ENCODE measurements at regions not wholly inside any gene's neighbourhood (a gene's known extent, or its start where the extent isn't known, plus 50 kb on each side); places are given as distances from the start of the nearest gene placed in this dataset.

DNA sequence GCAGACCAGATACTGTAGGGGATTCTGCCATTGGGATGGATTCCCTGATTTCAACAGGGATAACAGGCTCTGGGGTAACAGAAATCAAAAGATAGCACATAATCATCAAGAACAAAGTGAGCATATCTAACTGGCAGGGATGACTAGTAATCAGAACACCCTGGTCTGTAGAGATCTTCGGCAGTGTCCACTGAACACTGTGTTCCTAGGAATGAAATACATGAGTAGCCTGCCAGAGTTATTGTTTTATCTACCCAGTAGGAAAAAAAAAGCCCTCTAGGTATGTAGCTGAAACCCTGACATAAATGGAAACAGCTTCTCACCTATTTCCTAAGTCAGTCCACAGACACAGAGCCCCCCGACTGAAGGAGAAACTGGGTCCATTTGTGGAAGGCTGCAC, 340.3 kb upstream of the ZNF385D start:
- no peaks in the 10 kb centered on the region for H3K9me1 ChIP-seq (ENCODE audit: control insufficient read depth, insufficient read depth, low read length)
- WGBS (ENCODE audit: insufficient coverage, low coverage, missing lambda C conversion rate): 0% methylated on average over 2 of the region's 2 CpGs
- no peaks in the 10 kb centered on the region for H3K79me2 ChIP-seq (ENCODE audit: control insufficient read depth, insufficient read depth, low read length)
- in situ Hi-C loops (cut with MboI) (no loop called here), intact Hi-C loops (cut with micrococcal nuclease) (no loop called here)
- H3K9me3 ChIP-seq (replicated peaks; ENCODE audit: control insufficient read depth, insufficient read depth, low read depth, low read length): peaks cover 1% of the 10 kb centered on the region; the same call in 1 of the 2 replicates
- no peak overlapping the region for H3K4me3 ChIP-seq
- no peak for TF ChIP-seq ZKSCAN1 (IDR thresholded peaks at IDR 0.05; ENCODE audit: low read depth, low read length)
- TF ChIP-seq ZNF274 (IDR thresholded peaks at IDR 0.05; ENCODE audit: borderline replicate concordance, low read depth, low read length): no peak
- no peak for TF ChIP-seq FOXK1 (CRISPR knock-in tag; IDR thresholded peaks at IDR 0.05; ENCODE audit: borderline replicate concordance)
- no peak for TF ChIP-seq BRCA1 (IDR thresholded peaks at IDR 0.05)
- TF ChIP-seq BRCA1 (CRISPR knock-in tag; IDR thresholded peaks at IDR 0.05): no peak
- TF ChIP-seq, protein P1, sequence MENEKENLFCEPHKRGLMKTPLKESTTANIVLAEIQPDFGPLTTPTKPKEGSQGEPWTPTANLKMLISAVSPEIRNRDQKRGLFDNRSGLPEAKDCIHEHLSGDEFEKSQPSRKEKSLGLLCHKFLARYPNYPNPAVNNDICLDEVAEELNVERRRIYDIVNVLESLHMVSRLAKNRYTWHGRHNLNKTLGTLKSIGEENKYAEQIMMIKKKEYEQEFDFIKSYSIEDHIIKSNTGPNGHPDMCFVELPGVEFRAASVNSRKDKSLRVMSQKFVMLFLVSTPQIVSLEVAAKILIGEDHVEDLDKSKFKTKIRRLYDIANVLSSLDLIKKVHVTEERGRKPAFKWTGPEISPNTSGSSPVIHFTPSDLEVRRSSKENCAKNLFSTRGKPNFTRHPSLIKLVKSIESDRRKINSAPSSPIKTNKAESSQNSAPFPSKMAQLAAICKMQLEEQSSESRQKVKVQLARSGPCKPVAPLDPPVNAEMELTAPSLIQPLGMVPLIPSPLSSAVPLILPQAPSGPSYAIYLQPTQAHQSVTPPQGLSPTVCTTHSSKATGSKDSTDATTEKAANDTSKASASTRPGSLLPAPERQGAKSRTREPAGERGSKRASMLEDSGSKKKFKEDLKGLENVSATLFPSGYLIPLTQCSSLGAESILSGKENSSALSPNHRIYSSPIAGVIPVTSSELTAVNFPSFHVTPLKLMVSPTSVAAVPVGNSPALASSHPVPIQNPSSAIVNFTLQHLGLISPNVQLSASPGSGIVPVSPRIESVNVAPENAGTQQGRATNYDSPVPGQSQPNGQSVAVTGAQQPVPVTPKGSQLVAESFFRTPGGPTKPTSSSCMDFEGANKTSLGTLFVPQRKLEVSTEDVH (IDR thresholded peaks at IDR 0.05; ENCODE audit: low read depth, partially characterized antibody): no peak
- TF ChIP-seq, protein P2, sequence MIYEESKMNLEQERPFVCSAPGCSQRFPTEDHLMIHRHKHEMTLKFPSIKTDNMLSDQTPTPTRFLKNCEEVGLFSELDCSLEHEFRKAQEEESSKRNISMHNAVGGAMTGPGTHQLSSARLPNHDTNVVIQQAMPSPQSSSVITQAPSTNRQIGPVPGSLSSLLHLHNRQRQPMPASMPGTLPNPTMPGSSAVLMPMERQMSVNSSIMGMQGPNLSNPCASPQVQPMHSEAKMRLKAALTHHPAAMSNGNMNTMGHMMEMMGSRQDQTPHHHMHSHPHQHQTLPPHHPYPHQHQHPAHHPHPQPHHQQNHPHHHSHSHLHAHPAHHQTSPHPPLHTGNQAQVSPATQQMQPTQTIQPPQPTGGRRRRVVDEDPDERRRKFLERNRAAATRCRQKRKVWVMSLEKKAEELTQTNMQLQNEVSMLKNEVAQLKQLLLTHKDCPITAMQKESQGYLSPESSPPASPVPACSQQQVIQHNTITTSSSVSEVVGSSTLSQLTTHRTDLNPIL (CRISPR knock-in tag; IDR thresholded peaks at IDR 0.05): no peak
- TF ChIP-seq, protein P3, sequence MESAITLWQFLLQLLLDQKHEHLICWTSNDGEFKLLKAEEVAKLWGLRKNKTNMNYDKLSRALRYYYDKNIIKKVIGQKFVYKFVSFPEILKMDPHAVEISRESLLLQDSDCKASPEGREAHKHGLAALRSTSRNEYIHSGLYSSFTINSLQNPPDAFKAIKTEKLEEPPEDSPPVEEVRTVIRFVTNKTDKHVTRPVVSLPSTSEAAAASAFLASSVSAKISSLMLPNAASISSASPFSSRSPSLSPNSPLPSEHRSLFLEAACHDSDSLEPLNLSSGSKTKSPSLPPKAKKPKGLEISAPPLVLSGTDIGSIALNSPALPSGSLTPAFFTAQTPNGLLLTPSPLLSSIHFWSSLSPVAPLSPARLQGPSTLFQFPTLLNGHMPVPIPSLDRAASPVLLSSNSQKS (CRISPR knock-in tag; IDR thresholded peaks at IDR 0.05): no peak
- TF ChIP-seq MCM5 (IDR thresholded peaks at IDR 0.05; ENCODE audit: low read depth): no peak
- no peak for TF ChIP-seq FOSL1 (tag; conservative IDR thresholded peaks at IDR 0.05)
- TF ChIP-seq RAD51 (IDR thresholded peaks at IDR 0.05; ENCODE audit: borderline replicate concordance, low read depth): no peak
- TF ChIP-seq KLF16 (IDR thresholded peaks at IDR 0.05): no peak
- no peak for TF ChIP-seq MECOM (CRISPR knock-in tag; IDR thresholded peaks at IDR 0.05)
- TF ChIP-seq TRIM24 (IDR thresholded peaks at IDR 0.05): no peak
- TF ChIP-seq NFRKB (IDR thresholded peaks at IDR 0.05; ENCODE audit: low read depth): no peak
- ChIA-PET CTCF (ENCODE audit: low intra/inter-chr PET ratio) (no interaction called here), POLR2A (no interaction called here)
- DNase-seq (ENCODE audit: extremely low read depth in 1 of 4, low spot score in 3 of 4) (no peak), ATAC-seq (no peak), FAIRE-seq (no peak)
- no peak overlapping the region for H2AFZ ChIP-seq (ENCODE audit: low read depth, low read length)
- no peak overlapping the region for H3K27ac ChIP-seq (ENCODE audit: extremely low read depth, low read depth, low read length)
- no peak overlapping the region for H3K9ac ChIP-seq (ENCODE audit: insufficient read depth in 1 of 2, low read depth in 2 of 2, low read length in 2 of 2)
- no peaks in the 10 kb centered on the region for H3K27me3 ChIP-seq (ENCODE audit: control insufficient read depth in 2 of 2, insufficient read depth in 2 of 2, low read length in 2 of 2)
- H3K36me3 ChIP-seq (ENCODE audit: control insufficient read depth, insufficient read depth, low read length): no peaks in the 10 kb centered on the region
- H3K4me1 ChIP-seq (replicated peaks in 1 of 2; ENCODE audit: control insufficient read depth in 2 of 2, insufficient read depth in 2 of 2, low read length in 2 of 2): no peaks in the 10 kb centered on the region
- H3K4me2 ChIP-seq (ENCODE audit: insufficient read depth, low read length): no peak overlapping the region
- no TSS peak for BruUV-seq (replicated peaks)
- H4K20me1 ChIP-seq (replicated peaks; ENCODE audit: control insufficient read depth, insufficient read depth, low read length): no peaks in the 10 kb centered on the region
